Left kidney (tissue), 1 donor: ENCODE measurements at regions not wholly inside any gene's neighbourhood (a gene's known extent, or its start where the extent isn't known, plus 50 kb on each side); places are given as distances from the start of the nearest gene placed in this dataset.

Experiments
- DNase-seq: peaks from one replicate; pipeline ENCODE4 v3.0.0-alpha.2; 2013

DNA sequence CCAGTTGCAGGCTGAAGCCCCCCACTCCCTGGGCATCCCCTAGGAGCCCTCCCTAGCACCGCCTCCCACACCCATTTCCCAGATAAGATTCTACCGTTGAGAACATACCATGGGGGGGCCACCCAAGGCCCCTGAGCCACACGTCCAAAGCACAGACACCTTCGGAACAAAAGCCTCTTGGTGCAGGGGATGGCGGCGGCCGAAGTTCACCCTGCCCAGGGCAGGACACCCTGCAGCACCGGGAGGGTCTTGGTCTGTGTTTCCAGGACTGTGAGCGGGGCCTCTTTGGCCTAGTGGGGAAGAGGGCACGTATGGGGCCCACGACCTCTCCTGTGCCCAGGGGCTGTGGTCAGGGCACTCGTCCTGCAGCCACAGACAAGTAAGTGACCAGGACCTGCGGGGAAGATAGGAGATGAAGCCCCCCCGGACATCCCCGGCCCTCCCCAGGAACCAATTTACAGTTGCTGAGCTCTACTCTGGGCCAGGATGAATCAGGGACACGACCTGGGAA lies 154.3 kb upstream of the C14orf180 start:
- no peak for DNase-seq

DNA sequence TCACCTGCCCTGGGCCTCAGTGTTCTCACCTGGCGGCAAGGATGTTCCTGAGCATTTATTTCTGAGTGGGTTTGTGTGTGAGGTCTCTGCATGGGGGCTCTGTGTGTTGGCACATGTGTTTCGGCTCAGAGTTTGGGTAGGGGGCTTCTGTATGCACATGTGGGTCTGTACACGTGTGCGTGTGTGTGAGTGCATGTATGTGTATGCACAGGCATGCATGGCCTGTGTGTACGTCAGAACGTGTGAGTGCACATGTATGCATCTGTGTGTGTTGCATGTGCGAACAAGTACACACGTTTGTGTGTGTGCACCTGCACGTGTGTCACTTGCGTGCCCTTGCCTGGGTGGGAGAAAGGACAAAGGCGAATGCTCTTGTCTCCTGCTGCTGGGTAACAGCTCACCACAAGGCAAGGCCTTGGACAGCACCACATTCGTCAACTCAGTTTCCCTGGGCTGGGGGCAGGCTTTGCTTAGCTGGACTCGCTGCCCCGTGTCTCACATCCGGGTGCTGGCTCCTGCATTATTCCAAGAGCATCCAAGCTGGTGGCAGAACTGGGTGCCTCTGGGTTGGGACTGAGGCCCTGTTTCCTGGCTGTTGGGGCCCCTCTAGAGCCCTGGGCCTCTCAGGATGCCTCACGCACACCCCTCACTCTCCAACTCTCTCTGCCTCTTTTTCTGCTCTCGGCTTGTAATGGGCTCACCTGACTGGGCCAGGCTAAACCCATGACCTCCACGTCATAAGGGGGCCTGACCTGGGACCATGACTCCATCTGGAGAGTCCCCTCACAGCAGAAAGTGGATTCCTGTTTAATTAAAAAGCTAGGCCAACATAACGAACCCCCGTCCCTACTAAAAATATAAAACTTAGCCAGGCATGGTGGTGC lies 153.6 kb upstream of the C14orf180 start:
- DNase-seq = no peak

DNA sequence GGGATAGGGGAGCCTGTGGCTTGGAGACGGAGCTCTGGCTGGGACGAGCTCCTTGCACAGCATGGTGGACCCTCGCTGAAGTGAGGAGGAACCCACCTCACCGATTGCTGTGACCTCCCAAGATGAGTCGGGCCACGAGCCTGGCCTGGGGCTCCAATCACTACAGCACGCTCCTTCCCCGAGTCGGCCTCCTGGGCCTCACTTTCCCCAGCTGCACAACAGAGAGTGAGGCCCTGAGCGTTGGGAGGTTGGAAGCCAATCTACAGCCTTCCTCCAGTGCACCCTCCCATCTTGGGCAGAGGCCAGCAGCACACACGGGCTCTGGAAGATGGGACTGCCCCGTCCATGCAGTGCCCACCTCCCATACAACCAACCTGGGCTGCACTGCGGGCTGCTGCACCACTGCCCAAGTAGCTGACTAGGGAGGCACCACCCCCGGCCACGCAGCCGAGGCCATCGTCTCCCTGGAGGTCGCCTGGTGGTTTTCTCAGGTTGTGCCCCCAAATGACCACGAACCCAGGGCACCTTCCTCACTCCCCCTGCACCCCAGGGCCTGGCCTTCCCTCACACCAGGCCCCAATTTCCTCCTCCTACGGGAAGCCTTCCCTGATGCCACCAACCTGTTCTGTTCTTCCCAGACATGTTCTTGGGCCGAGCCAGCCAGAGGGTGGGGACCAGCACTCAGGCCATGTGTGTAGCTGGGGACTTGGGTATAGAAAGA lies 152.3 kb upstream of the C14orf180 start:
- DNase-seq = no peak

DNA sequence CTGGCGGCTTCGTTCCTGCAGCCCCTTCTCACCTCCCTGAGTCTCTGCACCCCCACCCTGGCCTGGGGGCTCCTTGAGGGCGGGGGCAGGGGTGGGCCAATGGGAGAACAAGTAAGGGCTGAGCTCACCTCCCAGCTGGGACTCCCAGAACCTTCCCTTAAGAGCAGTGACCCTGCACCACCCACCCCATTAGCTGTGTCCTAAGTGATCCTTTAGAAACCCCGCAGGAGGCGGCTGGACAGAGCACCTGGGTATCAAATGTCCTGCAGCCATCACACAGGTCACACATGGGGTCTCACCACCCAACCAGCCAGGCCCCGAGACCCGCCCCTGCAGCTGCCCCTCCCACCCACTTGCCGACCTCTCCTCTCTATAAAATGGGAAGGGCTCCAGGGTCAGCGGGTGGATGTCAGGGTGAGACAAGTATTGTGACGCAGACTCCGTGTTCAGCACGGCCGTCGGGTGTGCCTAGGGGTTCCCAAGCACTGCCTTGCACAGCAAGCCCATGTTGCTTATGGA lies 151.2 kb upstream of the C14orf180 start:
- no peak for DNase-seq

GRCh38 chr14:104428860-104429259 lies 150.7 kb upstream of the C14orf180 start:
- DNase-seq = no peak

DNA sequence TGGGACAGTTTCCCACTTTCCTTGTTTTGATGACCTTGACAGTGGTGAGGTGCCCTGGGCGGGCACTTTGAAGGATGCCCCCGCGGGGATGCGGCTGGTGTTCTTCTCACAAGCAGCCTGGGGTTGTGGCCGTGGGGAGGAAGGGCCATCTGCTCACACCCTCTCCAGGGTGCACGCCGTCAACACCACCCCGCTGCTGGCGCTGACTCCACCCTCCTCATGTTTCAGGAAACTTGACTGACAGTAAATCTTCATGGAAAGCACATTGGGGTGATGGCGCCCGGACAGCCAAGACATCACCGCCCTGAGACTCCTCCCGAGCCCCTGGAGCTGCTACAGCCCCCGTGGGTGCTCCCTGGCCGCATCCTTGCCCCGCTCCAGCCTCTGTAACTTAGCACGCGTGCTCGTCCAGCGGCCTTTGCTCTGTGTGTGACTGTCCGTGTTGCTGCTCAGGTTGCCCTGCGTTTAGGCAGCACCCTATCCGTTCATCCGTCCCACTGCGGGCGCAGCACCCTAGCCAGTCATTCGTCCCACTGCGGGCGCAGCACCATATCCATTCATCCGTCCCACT lies 150.2 kb upstream of the C14orf180 start:
- no peak for DNase-seq

GRCh38 chr14:104431351-104431928 lies 148.1 kb upstream of the C14orf180 start:
- no peak for DNase-seq

DNA sequence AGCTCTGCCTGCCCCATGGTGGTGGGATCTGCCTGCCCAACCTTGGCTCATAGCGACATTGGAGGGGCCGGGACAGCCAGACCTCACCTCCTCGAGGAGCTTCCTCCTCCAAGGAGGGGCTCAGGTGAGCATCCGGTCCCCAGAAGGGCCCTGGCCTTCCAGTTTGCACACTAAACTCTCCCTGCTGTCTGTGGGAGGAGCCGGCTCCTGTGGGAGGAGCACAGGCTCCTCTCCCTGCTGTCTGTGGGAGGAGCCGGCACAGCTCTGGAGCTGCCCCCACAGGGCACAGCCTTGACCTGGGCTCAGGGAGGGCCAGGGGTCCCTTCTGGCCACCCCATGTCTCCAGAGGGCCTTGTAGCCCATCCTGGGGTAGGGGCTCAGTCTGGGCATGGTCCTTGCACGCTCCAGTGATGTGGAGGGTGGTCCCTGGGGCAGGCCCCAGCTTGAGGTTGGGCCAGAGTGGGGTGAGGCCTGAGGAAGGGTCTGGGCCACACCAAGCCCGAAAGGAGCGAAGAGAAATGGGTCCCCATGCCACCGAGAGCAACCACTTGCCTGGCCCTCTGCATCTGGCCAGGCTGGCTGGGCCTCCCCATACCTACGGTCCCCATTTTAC lies 147.5 kb upstream of the C14orf180 start:
- DNase-seq = no peak

DNA sequence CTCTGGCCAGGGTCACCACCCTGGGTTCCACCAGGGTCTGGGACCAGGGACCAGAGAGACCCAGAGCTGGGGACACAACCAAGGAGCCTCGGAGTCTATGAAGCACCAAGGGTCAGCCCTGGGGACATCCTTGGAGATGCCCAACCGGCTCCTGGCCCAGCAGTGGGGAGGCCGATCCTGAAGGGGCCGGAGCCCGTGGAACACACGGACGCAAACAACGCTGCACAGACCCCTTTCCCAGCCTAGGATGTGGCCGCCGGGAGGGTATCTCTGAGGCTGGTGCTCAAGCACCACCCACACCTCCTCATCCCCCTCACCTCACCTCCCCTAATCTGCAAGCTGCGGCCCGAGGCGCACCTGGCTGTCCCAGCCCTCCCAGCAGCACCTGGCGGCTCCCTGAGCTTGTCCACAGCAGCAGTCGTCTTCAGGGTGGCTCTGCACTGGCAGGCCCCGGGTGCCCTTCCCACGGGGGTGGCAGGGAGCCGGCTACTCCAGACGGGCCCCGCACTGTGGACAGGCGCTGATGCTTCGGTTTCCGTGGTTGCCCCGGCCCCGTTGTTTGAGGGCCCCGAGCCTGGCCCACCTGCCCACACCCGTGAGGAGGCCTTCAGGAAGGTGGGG lies 146.8 kb upstream of the C14orf180 start:
- DNase-seq = no peak

DNA sequence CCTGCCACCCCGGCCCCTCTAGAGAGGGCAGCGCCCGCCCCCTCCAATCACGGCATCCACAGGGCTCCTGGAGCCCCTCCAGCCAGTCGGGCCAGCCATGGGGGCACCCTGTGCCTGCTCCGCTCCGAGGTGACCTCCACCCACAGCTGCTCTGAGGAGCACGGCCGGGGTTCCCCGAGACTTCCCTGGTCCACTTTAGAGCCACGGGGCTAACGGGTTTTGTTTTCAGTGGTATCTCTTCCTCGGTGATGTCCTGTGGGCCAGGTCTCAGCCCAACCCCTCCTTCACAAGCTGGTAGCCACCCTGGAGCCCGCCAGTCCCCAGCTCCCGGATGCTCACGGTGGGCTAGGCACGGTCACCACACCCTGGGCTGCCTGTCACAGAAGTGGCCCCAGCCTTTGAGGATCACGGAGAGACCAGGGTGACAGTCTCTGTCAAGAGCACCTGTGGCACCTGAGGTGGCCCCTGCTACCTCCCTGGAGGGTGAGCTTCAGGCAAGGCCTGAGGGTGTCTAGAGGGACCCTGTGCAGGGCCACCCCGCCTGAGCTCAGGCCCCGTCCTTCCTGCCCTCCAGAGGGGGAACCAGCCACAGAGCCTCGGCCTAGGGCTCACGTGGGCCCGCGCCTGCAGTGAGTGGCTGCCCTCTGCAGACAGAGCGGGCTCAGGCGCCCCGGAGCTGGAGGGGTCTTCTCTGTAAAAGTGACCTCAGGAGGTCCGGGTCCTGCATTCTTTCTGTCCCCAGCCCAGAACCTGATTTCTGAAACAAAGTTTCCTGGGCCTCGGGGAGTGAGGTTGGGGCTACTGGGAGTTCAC lies 146.0 kb upstream of the C14orf180 start:
- no peak for DNase-seq

GRCh38 chr14:104434214-104435076 lies 145.1 kb upstream of the C14orf180 start:
- DNase-seq = no peak

- DNase-seq = no peak
Measured at GRCh38 chr14:104435147-104436046, 144.2 kb upstream of the C14orf180 start.

- no peak for DNase-seq
Measured at GRCh38 chr14:104436047-104436591, 143.4 kb upstream of the C14orf180 start.

DNA sequence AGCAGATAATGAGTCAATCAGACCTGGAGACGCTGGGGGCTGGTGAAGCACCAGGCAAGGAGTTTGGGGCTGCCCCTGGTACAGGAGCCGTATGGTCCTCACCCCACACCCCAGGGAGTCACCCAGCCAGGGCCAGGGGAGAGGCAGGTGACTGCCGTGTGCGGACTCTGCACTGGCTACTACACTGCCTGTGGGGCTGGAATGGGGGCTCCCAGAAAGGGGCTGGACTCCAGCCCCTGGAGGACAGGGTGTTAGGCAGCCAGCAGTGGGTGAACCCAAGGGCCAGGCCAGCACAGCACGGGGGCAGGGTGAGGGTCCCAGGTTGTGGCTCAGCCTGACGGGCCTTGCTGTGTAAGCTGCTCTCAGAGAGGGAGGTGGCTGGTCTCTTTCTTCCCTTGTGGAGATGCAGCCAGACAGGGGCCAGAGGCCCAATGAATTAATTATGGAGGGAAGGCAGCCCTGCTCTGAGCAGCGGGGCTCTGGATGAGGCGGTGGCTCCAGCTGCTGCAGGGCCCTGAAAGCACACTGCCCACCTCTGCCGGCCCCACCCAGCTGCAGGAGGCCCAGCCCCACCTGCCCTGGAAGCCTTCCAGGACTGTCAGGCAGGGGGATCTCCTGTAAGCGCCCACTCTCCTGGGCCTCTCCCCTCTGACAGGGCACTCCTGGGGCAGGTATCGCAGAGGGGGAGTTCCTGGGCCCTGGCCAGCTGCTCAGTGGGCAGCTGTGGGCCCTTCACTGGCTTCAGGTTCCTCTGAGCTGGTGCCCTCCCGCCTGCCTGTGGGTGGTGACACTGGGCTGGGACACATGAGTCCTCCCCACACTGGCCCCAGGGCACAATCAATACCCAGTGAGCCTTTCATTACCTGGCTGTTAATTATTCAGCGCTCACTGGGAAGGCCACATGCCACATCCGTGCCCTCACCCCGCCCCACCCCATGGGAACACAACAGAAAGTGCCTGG lies 142.5 kb upstream of the C14orf180 start:
- DNase-seq = no peak

GRCh38 chr14:104437703-104438102 lies 141.9 kb upstream of the C14orf180 start:
- DNase-seq = no peak

DNA sequence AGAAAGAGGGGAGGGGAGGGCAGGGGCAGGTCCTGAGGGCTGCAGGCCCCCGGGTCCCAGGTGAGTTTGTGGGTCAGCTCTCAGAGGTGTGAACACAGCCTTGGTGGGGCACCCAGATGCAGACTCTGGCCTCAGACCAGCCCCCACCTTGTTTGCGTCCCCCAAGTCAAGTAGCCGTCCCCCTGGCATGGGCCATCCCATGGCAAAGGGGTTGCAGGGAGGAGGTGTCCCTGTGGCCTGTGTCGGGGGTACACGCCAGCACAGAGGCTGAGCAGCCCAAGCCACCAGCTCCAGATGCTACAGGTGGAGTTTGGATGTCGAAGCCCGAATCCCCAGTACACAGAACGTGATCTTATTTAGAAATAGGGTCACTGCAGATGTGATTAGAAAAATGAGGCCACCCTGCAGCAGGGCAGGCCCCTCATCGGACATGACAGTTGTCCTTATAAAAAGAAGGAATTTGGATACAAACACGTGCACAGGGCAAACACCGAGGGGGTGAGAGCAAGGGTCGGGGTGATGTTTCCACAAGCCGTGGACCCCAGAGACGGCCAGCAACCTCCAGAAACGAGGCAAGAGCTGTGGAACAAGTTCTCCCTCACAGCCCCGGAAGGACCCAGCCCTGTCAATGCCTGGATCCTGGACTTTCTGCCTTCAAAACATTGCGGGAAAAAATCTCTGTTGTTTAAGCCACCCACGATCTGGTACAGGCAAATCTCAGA lies 141.2 kb upstream of the C14orf180 start:
- DNase-seq = no peak
